ENCODE measurements at regions not wholly inside any gene's neighbourhood (a gene's known extent, or its start where the extent isn't known, plus 50 kb on each side); places are given as distances from the start of the nearest gene placed in this dataset.

DNA sequence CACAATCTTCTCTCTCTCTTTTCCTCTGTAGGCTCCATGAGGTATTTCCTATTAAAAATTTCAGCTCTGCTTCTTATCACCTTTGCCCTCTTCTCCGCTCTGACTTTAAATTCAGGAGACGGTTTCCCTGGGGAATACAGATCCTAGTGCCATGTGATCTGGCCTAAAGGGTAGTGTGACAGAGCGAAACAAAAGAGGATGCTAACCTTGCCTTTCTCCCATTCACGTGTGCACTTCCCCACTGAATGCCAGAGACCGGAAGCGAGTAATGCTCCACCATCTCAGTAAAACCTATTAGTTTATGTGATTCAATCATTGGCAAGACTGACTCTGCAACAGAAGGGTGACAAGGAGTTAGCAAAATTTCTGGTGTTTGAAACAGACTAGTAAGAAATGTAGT is 358.3 kb downstream of the ZNF521 start:
- no peak for DNase-seq

DNA sequence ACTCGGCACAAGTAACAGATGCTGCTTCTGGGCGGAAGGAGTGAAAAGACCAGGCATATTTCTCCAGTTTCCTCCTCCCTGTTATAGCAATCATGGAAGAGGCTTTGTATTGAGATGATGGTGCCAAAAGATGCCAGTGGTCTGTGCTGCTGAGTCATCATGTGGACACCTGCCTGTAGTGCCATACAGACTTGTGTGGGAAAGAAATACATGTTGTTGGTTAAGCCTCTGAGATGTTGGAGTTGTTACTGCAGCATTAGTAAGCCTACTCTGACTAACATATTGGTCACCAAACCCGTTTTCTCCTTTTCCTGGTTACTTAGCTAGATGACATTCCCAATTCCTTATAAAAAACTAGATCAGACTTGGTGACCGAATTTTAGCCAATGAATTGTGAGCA is 356.9 kb downstream of the ZNF521 start:
- DNase-seq, result no peak

DNA sequence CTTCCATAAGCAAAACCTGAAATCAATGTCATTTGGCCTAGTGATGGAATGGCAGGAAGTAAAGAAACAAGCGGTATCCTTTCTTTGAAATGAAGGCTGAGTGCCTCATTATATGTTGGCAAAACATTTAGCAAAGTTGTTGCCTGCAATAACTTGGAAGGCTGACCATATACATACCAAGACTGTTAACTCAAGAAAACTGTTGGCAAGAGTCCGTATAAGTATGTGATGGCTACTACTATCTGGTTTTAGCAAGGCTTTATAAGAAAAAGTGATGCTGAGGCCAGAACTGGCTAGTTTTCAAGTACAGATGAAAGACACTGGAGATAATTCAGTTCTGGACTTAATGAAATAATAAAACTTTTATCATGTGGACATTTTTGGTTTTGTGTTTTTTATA is 356.2 kb downstream of the ZNF521 start:
- DNase-seq, result no peak

DNA sequence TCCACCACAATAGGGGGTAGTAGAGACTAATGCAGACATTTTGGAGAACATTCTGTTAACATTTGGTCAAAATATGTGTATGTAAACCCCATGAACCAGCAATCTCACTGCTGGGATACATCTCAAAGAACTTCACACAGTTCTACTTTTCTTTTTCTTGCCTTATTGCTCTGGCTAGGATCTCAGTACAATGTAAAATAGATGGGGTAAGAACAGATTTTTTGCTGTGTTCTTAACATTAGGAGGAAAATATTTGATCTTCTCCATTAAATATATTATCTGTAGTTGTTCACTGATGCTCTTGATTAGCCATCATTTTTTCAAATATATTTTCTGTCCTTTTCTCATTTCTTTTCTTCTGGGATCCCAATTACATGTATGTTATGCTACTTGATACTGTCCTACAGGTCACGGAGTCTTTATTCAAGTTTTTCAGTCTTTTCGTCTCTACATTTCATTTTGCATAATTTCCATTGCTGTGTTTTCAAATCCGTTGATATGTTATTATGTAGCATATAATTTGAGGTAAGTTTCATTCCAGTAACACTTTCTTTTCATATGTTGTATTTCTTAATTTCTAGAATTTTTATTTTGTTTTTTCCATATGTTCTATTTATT is 352.2 kb downstream of the ZNF521 start:
- no peak for DNase-seq

DNA sequence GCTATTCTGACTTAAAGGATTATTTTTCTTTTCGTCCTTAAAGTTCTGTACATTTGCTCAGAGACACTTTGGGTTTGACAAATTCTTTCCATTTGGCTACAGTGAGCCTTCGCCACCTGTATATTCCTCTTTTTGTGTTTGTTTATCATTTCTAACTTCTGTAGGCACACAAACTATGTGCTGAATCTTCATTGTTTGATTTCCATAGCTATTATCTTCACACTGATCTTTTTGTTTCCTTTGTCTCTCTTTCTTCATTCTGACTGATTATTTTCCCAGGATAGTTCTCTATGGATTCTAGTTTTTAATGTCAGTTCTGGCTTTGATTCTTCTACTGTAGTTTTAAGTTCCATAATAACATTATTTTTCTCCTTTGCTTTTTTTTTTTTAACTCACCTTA is 350.2 kb downstream of the ZNF521 start:
- DNase-seq, result no peak

GRCh38 chr18:25005541-25006403 is 346.2 kb downstream of the ZNF521 start:
- DNase-seq, result no peak

GRCh38 chr18:25010623-25011374 is 341.2 kb downstream of the ZNF521 start:
- no peak for DNase-seq
